NCI-H748 (cell line): ENCODE measurements at regions not wholly inside any gene's neighbourhood (a gene's known extent, or its start where the extent isn't known, plus 50 kb on each side); places are given as distances from the start of the nearest gene placed in this dataset.
"Not testable (repeated sequence)": the region's sequence is repeated elsewhere in the genome, so short reads cannot be mapped to it uniquely, and the experiment has no call there.

Source experiments
- DNase-seq: peaks from one replicate; lab custom pipeline; 2025; ENCODE audit not compliant: unreplicated experiment; lab: John Stamatoyannopoulos, UW

DNA sequence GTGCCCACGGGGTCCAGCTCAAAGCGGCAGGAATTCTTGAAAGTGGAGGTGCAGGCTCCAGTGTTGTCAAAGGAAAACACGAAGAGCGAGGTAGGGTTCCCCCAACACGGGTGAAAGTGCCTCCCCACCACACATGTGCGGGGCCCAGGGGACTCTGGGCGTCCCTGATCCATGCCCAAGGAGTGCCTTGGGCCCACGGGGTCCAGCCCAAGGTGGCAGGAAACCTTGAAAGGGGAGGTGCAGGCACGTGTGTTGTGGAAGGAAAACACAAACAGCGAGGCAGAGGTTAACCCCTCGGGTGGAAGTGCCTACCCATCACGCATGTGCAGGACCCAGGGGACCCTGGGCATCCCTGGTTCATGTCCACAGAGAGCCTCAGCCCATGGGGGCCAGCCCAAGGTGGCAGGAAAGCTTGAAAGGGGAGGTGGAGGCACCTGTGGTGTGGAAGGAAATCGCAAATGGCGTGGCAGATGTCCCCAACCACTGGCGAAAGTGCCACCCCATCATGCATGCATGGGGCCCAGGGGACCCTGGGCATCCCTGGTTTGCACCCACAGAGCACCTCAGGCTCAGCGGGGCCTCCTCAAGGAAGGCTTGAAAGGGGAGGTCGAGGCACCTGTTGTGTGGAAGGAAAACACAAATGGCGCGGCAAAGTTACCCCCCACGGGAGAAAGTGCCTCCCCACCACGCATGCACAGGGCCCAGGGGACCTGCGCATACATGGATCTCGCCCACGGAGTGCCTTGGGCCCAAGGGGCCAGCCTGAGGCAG, 584.6 kb downstream of the ALG10 start:
- DNase-seq = no peak

DNA sequence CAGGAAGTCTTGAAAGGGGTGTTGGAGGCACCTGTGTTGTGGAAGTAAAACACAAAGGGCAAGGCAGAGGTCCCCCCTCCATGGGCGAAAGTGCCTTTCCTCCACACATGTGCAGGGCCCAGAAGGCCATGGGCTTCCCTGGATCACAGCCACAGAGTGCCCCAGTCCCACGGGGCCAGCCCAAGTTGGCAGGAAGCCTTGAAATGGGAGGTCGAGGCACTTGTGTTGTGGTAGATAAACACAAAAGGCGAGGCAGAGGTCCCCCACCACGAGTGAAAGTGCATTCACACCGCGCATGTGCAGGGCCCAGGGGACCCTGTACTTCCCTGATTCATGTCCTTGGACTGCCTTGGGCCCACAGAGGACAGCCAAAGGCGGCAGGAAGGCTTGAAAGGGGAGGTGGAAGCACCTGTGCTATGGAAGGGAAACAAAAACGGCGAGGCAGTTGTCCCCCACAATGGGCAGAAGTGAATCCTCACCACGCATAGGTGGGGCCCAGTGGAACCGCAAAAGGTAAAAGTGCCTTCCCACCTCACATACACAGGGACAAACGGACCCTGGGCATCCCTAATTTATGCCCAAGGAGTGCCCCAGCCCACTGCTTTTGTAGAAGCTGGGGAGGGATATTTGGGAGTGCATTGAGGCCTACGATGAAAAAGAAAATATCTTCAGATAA, 585.4 kb downstream of the ALG10 start:
- no peak for DNase-seq

DNA sequence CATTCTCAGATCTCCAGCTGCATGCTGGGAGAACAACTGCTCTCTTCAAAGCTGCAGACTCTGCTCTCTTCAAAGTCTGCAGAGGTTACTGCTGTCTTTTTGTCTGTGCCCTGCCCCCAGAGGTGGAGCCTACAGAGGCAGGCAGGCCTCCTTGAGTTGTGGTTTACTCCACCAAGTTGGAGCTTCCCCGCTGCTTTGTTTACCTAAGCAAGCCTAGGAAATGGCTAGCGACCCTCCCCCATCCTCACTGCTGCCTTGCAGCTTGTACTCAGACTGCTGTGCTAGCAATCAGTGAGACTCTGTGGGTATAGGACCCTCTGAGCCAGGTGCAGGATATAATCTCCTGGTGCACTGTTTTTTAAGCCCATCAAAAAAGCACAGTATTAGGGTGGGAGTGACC, 591.7 kb downstream of the ALG10 start:
- DNase-seq = not testable (repeated sequence)

DNA sequence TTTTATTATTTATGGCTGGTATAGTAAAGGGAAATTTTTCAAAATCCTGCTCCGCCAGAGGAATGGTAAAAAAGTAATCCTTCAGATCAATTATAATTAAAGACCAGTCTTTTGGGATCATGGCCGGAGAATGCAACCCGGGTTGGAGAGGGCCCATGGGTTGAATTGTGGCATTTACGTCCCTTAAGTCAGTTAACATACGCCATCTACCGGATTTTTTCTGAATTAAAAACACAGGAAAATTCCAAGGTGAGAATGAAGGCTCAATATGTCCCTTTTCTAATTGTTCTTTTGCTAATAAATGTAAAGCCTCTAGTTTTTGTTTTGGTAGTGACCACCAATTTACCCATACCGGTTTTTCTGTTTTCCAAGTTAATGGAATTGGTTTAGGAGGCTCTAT, 602.8 kb downstream of the ALG10 start:
- DNase-seq = peak; percentile 72

DNA sequence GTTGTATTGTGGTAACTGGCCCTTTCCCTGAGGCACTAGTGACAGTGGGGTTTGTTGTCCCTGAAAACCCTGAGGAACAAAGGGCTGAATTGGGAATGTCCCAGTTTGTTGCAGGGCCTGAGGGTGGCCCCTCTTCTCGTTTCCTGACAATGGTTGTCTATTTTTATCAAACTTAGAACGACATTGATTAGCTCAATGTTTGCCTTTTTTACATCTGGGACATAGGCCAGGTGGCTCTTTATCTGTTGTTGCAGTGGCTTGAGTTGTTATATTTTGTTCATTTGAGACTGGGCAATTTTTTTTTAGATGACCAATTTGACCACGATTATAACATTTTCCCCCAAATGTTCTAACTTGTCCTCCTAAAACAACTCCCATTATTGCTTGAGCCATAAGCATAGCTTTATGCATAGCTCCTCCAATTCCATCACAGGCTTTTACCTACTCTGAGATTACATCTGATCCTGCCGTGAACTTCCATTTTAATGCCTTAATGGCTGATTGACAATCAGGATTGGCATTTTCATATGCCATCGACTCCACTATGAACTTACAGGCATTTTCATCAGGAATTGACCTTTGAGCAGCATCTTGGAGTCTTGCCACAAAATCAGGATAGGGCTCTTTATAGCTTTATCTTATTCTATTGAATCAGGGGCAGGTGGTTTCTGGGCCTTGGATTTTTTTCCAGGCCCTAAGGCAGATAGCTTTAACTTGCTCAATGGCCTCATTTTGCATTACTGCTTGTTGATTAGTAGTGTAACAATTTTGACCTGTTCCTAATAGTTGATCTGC, 604.3 kb downstream of the ALG10 start:
- DNase-seq = no peak
